Choroid plexus epithelial cell (primary cell): ENCODE measurements at regions not wholly inside any gene's neighbourhood (a gene's known extent, or its start where the extent isn't known, plus 50 kb on each side); places are given as distances from the start of the nearest gene placed in this dataset.

Experiments
- DNase-seq: peaks from one replicate; pipeline ENCODE4 v3.0.0-alpha.2; 2010; ENCODE audit warnings: low read depth
- H3K4me3 ChIP-seq: 2 replicates; pipeline ENCODE4 v1.5.1; 2011; ENCODE audit warnings: low read depth, mild to moderate bottlenecking, control low read depth, low read length, moderate library complexity
- CTCF ChIP-seq: conservative IDR thresholded peaks from 2 replicates; pipeline ENCODE4 v1.5.1; 2011; ENCODE audit warnings: low read depth, mild to moderate bottlenecking, control low read depth, inconsistent platforms, low read length, moderate library complexity

GRCh38 chr1:175820456-175821025 is 77.1 kb upstream of the TNR start:
- no peak for TF ChIP-seq CTCF
- DNase-seq, result no peak
- no peak overlapping the region for H3K4me3 ChIP-seq

- H3K4me3 ChIP-seq, result no peak overlapping the region
- TF ChIP-seq CTCF, result no peak
- DNase-seq, result no peak
Measured at GRCh38 chr1:175818929-175819328, 75.5 kb upstream of the TNR start.

GRCh38 chr1:175817445-175817844 is 74.0 kb upstream of the TNR start:
- H3K4me3 ChIP-seq, result no peak overlapping the region
- no peak for TF ChIP-seq CTCF
- no peak for DNase-seq

- TF ChIP-seq CTCF, result no peak
- DNase-seq, result no peak
- no peak overlapping the region for H3K4me3 ChIP-seq
Measured at GRCh38 chr1:175814885-175815284, 71.5 kb upstream of the TNR start.

GRCh38 chr1:175812936-175813335 is 69.5 kb upstream of the TNR start:
- TF ChIP-seq CTCF, result no peak
- no peak for DNase-seq
- H3K4me3 ChIP-seq, result no peak overlapping the region

GRCh38 chr1:175810305-175810704 is 66.9 kb upstream of the TNR start:
- H3K4me3 ChIP-seq, result no peak overlapping the region
- TF ChIP-seq CTCF, result no peak
- DNase-seq, result no peak

GRCh38 chr1:175808999-175809398 is 65.6 kb upstream of the TNR start:
- no peak for DNase-seq
- TF ChIP-seq CTCF, result no peak
- H3K4me3 ChIP-seq, result no peak overlapping the region
